Activated CD8-positive, alpha-beta T cell treated with anti-CD3 and anti-CD28 coated beads, Interleukin-2, amount 10 ng/mL, durations not matched to agents 7 days and 5 days (primary cell): ENCODE measurements at regions not wholly inside any gene's neighbourhood (a gene's known extent, or its start where the extent isn't known, plus 50 kb on each side); places are given as distances from the start of the nearest gene placed in this dataset.

Experiments used
- ATAC-seq: fragments of 150-1000 bp; cut with Tn5 transposase; one replicate; pipeline ENCODE4 v1.10.0; 2021; ENCODE audit warnings: moderate library complexity
- CTCF ChIA-PET: fragments of 350-600 bp; sonication (Branson Sonifier 250); formaldehyde crosslinking; loops from one replicate; lab custom pipeline; 2021; ENCODE audit warnings: antibody characterized with exemption; lab: Charles Lee
- POLR2A ChIA-PET: fragments of 350-600 bp; sonication (Branson Sonifier 250); formaldehyde crosslinking; loops from one replicate; lab custom pipeline; 2021; ENCODE audit warnings: antibody characterized with exemption; lab: Charles Lee
- DNase-seq: peaks from one replicate; pipeline ENCODE4 v3.0.0-alpha.2; 2020
- H3K27ac Mint-ChIP-seq: one replicate; pipeline ENCODE4 v1.8.0; 2021; ENCODE audit warnings: mild to moderate bottlenecking, mixed read lengths
- H3K27me3 Mint-ChIP-seq: one replicate; pipeline ENCODE4 v1.8.0; 2021; ENCODE audit warnings: low read depth, mixed read lengths
- H3K36me3 Mint-ChIP-seq: one replicate; pipeline ENCODE4 v1.8.0; 2021; ENCODE audit warnings: low read depth, mixed read lengths
- H3K4me1 Mint-ChIP-seq: one replicate; pipeline ENCODE4 v1.8.0; 2021; ENCODE audit warnings: low read depth, mixed read lengths
- H3K4me3 Mint-ChIP-seq: one replicate; pipeline ENCODE4 v1.8.0; 2021; ENCODE audit warnings: mild to moderate bottlenecking, mixed read lengths
- H3K9me3 Mint-ChIP-seq: one replicate; pipeline ENCODE4 v1.8.0; 2022; ENCODE audit warnings: mixed read lengths; ENCODE audit not compliant: insufficient read depth

- no peak overlapping the region for H3K27ac Mint-ChIP-seq
- no peaks in the 10 kb centered on the region for H3K27me3 Mint-ChIP-seq
- ChIA-PET CTCF (interaction anchor here (1.6 to 2.8 kb wide), 2 partner anchors 41 to 354 kb away, joined by 6 to 15 read pairs; no protein-coding TSS in a partner anchor), POLR2A (interaction anchor here (0.5 to 0.6 kb wide), 2 partner anchors 40 to 307 kb away, joined by 3 read pairs; no protein-coding TSS in a partner anchor)
- H3K4me1 Mint-ChIP-seq, result peaks cover 6% of the 10 kb centered on the region
- no peak for ATAC-seq
- H3K9me3 Mint-ChIP-seq, result no peaks in the 10 kb centered on the region
- no peak overlapping the region for H3K4me3 Mint-ChIP-seq
- H3K36me3 Mint-ChIP-seq, result no peaks in the 10 kb centered on the region
- DNase-seq, result no peak
Measured at GRCh38 chrX:134146493-134146892, 90.5 kb upstream of the CCDC160 start.

GRCh38 chrX:134148172-134148692 lies 88.8 kb upstream of the CCDC160 start:
- H3K4me3 Mint-ChIP-seq, result no peak overlapping the region
- H3K9me3 Mint-ChIP-seq, result no peaks in the 10 kb centered on the region
- POLR2A ChIA-PET, result no interaction called here
- no peaks in the 10 kb centered on the region for H3K27me3 Mint-ChIP-seq
- peaks cover 6% of the 10 kb centered on the region for H3K4me1 Mint-ChIP-seq
- no peak for DNase-seq
- no peak overlapping the region for H3K27ac Mint-ChIP-seq
- ATAC-seq, result no peak
- CTCF ChIA-PET, result no interaction called here
- H3K36me3 Mint-ChIP-seq, result no peaks in the 10 kb centered on the region

GRCh38 chrX:134158821-134159512 lies 78.0 kb upstream of the CCDC160 start:
- Mint-ChIP-seq H3K9me3 (no peaks in the 10 kb centered on the region), H3K27me3 (no peaks in the 10 kb centered on the region), H3K4me3 (no peak overlapping the region), H3K4me1 (peaks cover 7% of the 10 kb centered on the region), H3K27ac (no peak overlapping the region), H3K36me3 (no peaks in the 10 kb centered on the region)
- DNase-seq (no peak), ATAC-seq (no peak)
- ChIA-PET POLR2A (no interaction called here), CTCF (no interaction called here)

GRCh38 chrX:134161162-134161561 lies 75.8 kb upstream of the CCDC160 start:
- Mint-ChIP-seq H3K27me3 (no peaks in the 10 kb centered on the region), H3K4me3 (no peak overlapping the region), H3K4me1 (peaks cover 7% of the 10 kb centered on the region), H3K9me3 (no peaks in the 10 kb centered on the region), H3K27ac (peak overlapping the region; percentile 46), H3K36me3 (peaks cover 6% of the 10 kb centered on the region)
- POLR2A ChIA-PET, result no interaction called here
- ATAC-seq, result no peak
- DNase-seq, result no peak
- CTCF ChIA-PET, result interaction anchor here (1.3 kb wide), 1 partner anchor 26 kb away, joined by 6 read pairs; no protein-coding TSS in a partner anchor

GRCh38 chrX:134162032-134162431 lies 75.0 kb upstream of the CCDC160 start:
- H3K36me3 Mint-ChIP-seq, result peaks cover 13% of the 10 kb centered on the region
- no peaks in the 10 kb centered on the region for H3K27me3 Mint-ChIP-seq
- DNase-seq (no peak), ATAC-seq (no peak)
- no peak overlapping the region for H3K27ac Mint-ChIP-seq
- no peak overlapping the region for H3K4me3 Mint-ChIP-seq
- H3K9me3 Mint-ChIP-seq, result no peaks in the 10 kb centered on the region
- ChIA-PET POLR2A (no interaction called here), CTCF (interaction anchor here (1.3 to 1.5 kb wide), 2 partner anchors 25 to 27 kb away, joined by 3 to 6 read pairs; no protein-coding TSS in a partner anchor)
- H3K4me1 Mint-ChIP-seq, result peaks cover 7% of the 10 kb centered on the region

- no peak for DNase-seq
- H3K9me3 Mint-ChIP-seq, result no peaks in the 10 kb centered on the region
- ATAC-seq, result no peak
- no peak overlapping the region for H3K27ac Mint-ChIP-seq
- no peaks in the 10 kb centered on the region for H3K27me3 Mint-ChIP-seq
- CTCF ChIA-PET, result interaction anchor here (1.1 kb wide), 1 partner anchor 23 kb away, joined by 3 read pairs; no protein-coding TSS in a partner anchor
- POLR2A ChIA-PET, result no interaction called here
- H3K4me1 Mint-ChIP-seq, result peaks cover 9% of the 10 kb centered on the region
- peaks cover 22% of the 10 kb centered on the region for H3K36me3 Mint-ChIP-seq
- no peak overlapping the region for H3K4me3 Mint-ChIP-seq
Measured at GRCh38 chrX:134163836-134164235, 73.1 kb upstream of the CCDC160 start.

GRCh38 chrX:134167591-134168203 lies 69.3 kb upstream of the CCDC160 start:
- ATAC-seq, result no peak
- DNase-seq, result no peak
- no peak overlapping the region for H3K27ac Mint-ChIP-seq
- no peak overlapping the region for H3K4me3 Mint-ChIP-seq
- POLR2A ChIA-PET, result interaction anchor here (1.2 kb wide), 1 partner anchor 19 kb away, joined by 4 read pairs; no protein-coding TSS in a partner anchor
- no peaks in the 10 kb centered on the region for H3K9me3 Mint-ChIP-seq
- peaks cover 46% of the 10 kb centered on the region for H3K36me3 Mint-ChIP-seq
- H3K4me1 Mint-ChIP-seq, result peaks cover 20% of the 10 kb centered on the region
- H3K27me3 Mint-ChIP-seq, result no peaks in the 10 kb centered on the region
- CTCF ChIA-PET, result no interaction called here

- no peaks in the 10 kb centered on the region for H3K9me3 Mint-ChIP-seq
- ChIA-PET POLR2A (interaction anchor here (7.4 kb wide), 1 partner anchor 15 kb away, joined by 104 read pairs; no protein-coding TSS in a partner anchor), CTCF (interaction anchor here (1.5 kb wide), 1 partner anchor 15 kb away, joined by 5 read pairs; no protein-coding TSS in a partner anchor)
- peak; percentile 67 for DNase-seq
- H3K4me3 Mint-ChIP-seq, result peak overlapping the region; percentile 92
- peaks cover 3% of the 10 kb centered on the region for H3K27me3 Mint-ChIP-seq
- peak overlapping the region; percentile 93 for H3K27ac Mint-ChIP-seq
- H3K36me3 Mint-ChIP-seq, result peaks cover 40% of the 10 kb centered on the region
- ATAC-seq, result peak; percentile 73
- peaks cover 32% of the 10 kb centered on the region for H3K4me1 Mint-ChIP-seq
Measured at GRCh38 chrX:134171661-134172587, 65.1 kb upstream of the CCDC160 start.

- Mint-ChIP-seq H3K4me1 (peaks cover 29% of the 10 kb centered on the region), H3K27me3 (peaks cover 6% of the 10 kb centered on the region), H3K4me3 (peak overlapping the region; percentile 92), H3K36me3 (peaks cover 36% of the 10 kb centered on the region), H3K27ac (peak overlapping the region; percentile 93), H3K9me3 (no peaks in the 10 kb centered on the region)
- ATAC-seq, result peak; percentile 60
- DNase-seq, result peak; percentile 63
- POLR2A ChIA-PET, result interaction anchor here (7.4 kb wide), 1 partner anchor 14 kb away, joined by 104 read pairs; no protein-coding TSS in a partner anchor
- CTCF ChIA-PET, result interaction anchor here (1.5 to 2.0 kb wide), 2 partner anchors 14 kb away, joined by 5 to 12 read pairs; no protein-coding TSS in a partner anchor
Measured at GRCh38 chrX:134172588-134173259, 64.3 kb upstream of the CCDC160 start.

GRCh38 chrX:134173541-134174272 lies 63.3 kb upstream of the CCDC160 start:
- H3K27me3 Mint-ChIP-seq, result peaks cover 6% of the 10 kb centered on the region
- H3K4me1 Mint-ChIP-seq, result peaks cover 27% of the 10 kb centered on the region
- H3K27ac Mint-ChIP-seq, result peak overlapping the region; percentile 93
- peak overlapping the region; percentile 92 for H3K4me3 Mint-ChIP-seq
- CTCF ChIA-PET, result interaction anchor here (2.0 kb wide), 1 partner anchor 13 kb away, joined by 12 read pairs; no protein-coding TSS in a partner anchor
- ATAC-seq (peak; percentile 30), DNase-seq (peak; percentile 47)
- no peaks in the 10 kb centered on the region for H3K9me3 Mint-ChIP-seq
- H3K36me3 Mint-ChIP-seq, result peaks cover 32% of the 10 kb centered on the region
- POLR2A ChIA-PET, result interaction anchor here (1.0 to 7.4 kb wide), 2 partner anchors 14 to 18 kb away, joined by 3 to 104 read pairs; no protein-coding TSS in a partner anchor
